GM23248 (cell line): ENCODE measurements at regions not wholly inside any gene's neighbourhood (a gene's known extent, or its start where the extent isn't known, plus 50 kb on each side); places are given as distances from the start of the nearest gene placed in this dataset.

ENCODE experiments used
- DNase-seq: peaks from one replicate; pipeline ENCODE4 v3.0.0-alpha.2; 2015
- H2AFZ ChIP-seq: fragments of 200-600 bp; sonication (generic); 2 replicates; pipeline ENCODE4 v1.6.1; 2016; ENCODE audit warnings: antibody characterized with exemption
- H3F3A ChIP-seq: fragments of 200-600 bp; sonication (generic); 2 replicates; pipeline ENCODE4 v1.6.1; 2016; ENCODE audit warnings: mild to moderate bottlenecking, antibody characterized with exemption, mixed run types; ENCODE audit not compliant: insufficient read depth
- H3K27ac ChIP-seq: fragments of 200-600 bp; sonication (generic); 2 replicates; pipeline ENCODE4 v1.5.1; 2016; ENCODE audit warnings: mild to moderate bottlenecking
- H3K27me3 ChIP-seq: fragments of 200-600 bp; sonication (generic); replicated peaks from 2 replicates; pipeline ENCODE4 v1.6.1; 2016; ENCODE audit warnings: mild to moderate bottlenecking; ENCODE audit not compliant: insufficient read depth
- H3K36me3 ChIP-seq: fragments of 200-600 bp; sonication (generic); 2 replicates; pipeline ENCODE4 v1.6.1; 2016; ENCODE audit warnings: low read depth, mild to moderate bottlenecking
- H3K4me1 ChIP-seq: fragments of 200-600 bp; sonication (generic); 2 replicates; pipeline ENCODE4 v1.6.1; 2016; ENCODE audit warnings: mild to moderate bottlenecking; ENCODE audit not compliant: insufficient read depth
- H3K4me2 ChIP-seq: fragments of 200-600 bp; sonication (generic); one replicate; pipeline ENCODE4 v1.6.1; 2016; ENCODE audit warnings: mild to moderate bottlenecking; ENCODE audit not compliant: unreplicated experiment
- H3K4me3 ChIP-seq: fragments of 200-600 bp; sonication (generic); 2 replicates; pipeline ENCODE4 v1.5.1; 2016; ENCODE audit warnings: mild to moderate bottlenecking
- H3K79me2 ChIP-seq: fragments of 200-600 bp; sonication (generic); 2 replicates; pipeline ENCODE4 v1.6.1; 2016; ENCODE audit warnings: mild to moderate bottlenecking; ENCODE audit not compliant: insufficient read depth
- H3K9ac ChIP-seq: fragments of 200-600 bp; sonication (generic); 2 replicates; pipeline ENCODE4 v1.6.1; 2016; ENCODE audit warnings: mild to moderate bottlenecking
- H3K9me2 ChIP-seq: fragments of 200-600 bp; sonication (generic); 2 replicates; pipeline ENCODE4 v1.6.1; 2016; ENCODE audit warnings: mixed run types, mild to moderate bottlenecking, moderate library complexity; ENCODE audit not compliant: insufficient read depth
- H3K9me3 ChIP-seq: fragments of 200-600 bp; sonication (generic); one replicate; pipeline ENCODE4 v1.6.1; 2017; ENCODE audit warnings: low read depth
- H4K20me1 ChIP-seq: fragments of 200-600 bp; sonication (generic); 2 replicates; pipeline ENCODE4 v1.6.0; 2016; ENCODE audit not compliant: insufficient read depth
- EZH2 ChIP-seq: fragments of 200-600 bp; sonication (generic); IDR thresholded peaks from 2 replicates; pipeline ENCODE4 v1.6.1; 2018; ENCODE audit warnings: antibody characterized with exemption, mild to moderate bottlenecking; ENCODE audit not compliant: insufficient read depth, poor library complexity, severe bottlenecking
- EZH2phosphoT487 ChIP-seq: fragments of 200-600 bp; sonication (generic); IDR thresholded peaks from 2 replicates; pipeline ENCODE4 v1.6.1; 2018; ENCODE audit warnings: antibody characterized with exemption, moderate library complexity, mild to moderate bottlenecking, low read depth; ENCODE audit not compliant: insufficient read depth
- WGBS, 2 experiments: methylation state at CpG; one replicate each; pipeline ENCODE4 v1.1.6; 2015 to 2017; ENCODE audit warnings: low lambda C conversion rate in 2 of 2, low coverage in 1 of 2; ENCODE audit errors: missing lambda C conversion rate in 2 of 2; 5-methylcytosine and 5-hydroxymethylcytosine counted together
- in situ Hi-C: fragments of 300-500 bp; cut with MboI; formaldehyde crosslinking; loops from 2 replicates; pipeline ENCODE4 v1.15.0; 2020

- in situ Hi-C loops = no loop called here
- H3K9ac ChIP-seq = no peak overlapping the region
- WGBS, 2 experiments = 18 to 25% methylated on average over 6 of the region's 6 CpGs
These were observed 175.8 kb downstream of the ACTR3 start for GRCh38 chr2:114065731-114066130.

GRCh38 chr2:114066186-114066747 lies 176.4 kb downstream of the ACTR3 start:
- H3K9ac ChIP-seq = no peak overlapping the region
- H3K79me2 ChIP-seq = no peaks in the 10 kb centered on the region
- 2 to 7% methylated on average over 2 of the region's 2 CpGs for WGBS, 2 experiments
- no peaks in the 10 kb centered on the region for H3K9me2 ChIP-seq
- no peaks in the 10 kb centered on the region for H3K4me1 ChIP-seq
- H3K4me3 ChIP-seq = no peak overlapping the region
- no peaks in the 10 kb centered on the region for H3K27me3 ChIP-seq
- H3K9me3 ChIP-seq = no peaks in the 10 kb centered on the region
- H2AFZ ChIP-seq = no peak overlapping the region
- H4K20me1 ChIP-seq = no peaks in the 10 kb centered on the region
- in situ Hi-C loops = no loop called here
- no peaks in the 10 kb centered on the region for H3K36me3 ChIP-seq
- no peak overlapping the region for H3K27ac ChIP-seq
- no peaks in the 10 kb centered on the region for H3F3A ChIP-seq
- TF ChIP-seq EZH2 (no peak), EZH2phosphoT487 (no peak)
- H3K4me2 ChIP-seq = no peak overlapping the region
- DNase-seq = no peak

More at GRCh38 chr2:114065731-114066130, 175.8 kb downstream of the ACTR3 start:
- Histone ChIP-seq H3K4me2 (no peak overlapping the region), H3K4me3 (no peak overlapping the region), H3K9me3 (no peaks in the 10 kb centered on the region), H3K9me2 (no peaks in the 10 kb centered on the region), H3K4me1 (no peaks in the 10 kb centered on the region), H3K27me3 (no peaks in the 10 kb centered on the region), H4K20me1 (no peaks in the 10 kb centered on the region), H3F3A (no peaks in the 10 kb centered on the region), H2AFZ (no peak overlapping the region), H3K27ac (no peak overlapping the region), H3K36me3 (no peaks in the 10 kb centered on the region), H3K79me2 (no peaks in the 10 kb centered on the region)
- no peak for TF ChIP-seq EZH2
- TF ChIP-seq EZH2phosphoT487 = no peak
- no peak for DNase-seq

GRCh38 chr2:114068438-114068837 lies 178.5 kb downstream of the ACTR3 start:
- Histone ChIP-seq H3K9me3 (no peaks in the 10 kb centered on the region), H3K9ac (no peak overlapping the region), H3K27me3 (no peaks in the 10 kb centered on the region), H3K9me2 (no peaks in the 10 kb centered on the region), H3K4me1 (no peaks in the 10 kb centered on the region), H3K4me2 (no peak overlapping the region), H3K27ac (no peak overlapping the region), H4K20me1 (no peaks in the 10 kb centered on the region), H3K4me3 (no peak overlapping the region), H3F3A (no peaks in the 10 kb centered on the region), H3K79me2 (no peaks in the 10 kb centered on the region), H3K36me3 (no peaks in the 10 kb centered on the region), H2AFZ (no peak overlapping the region)
- DNase-seq = peak; percentile 8
- TF ChIP-seq EZH2 (no peak), EZH2phosphoT487 (no peak)
- in situ Hi-C loops = no loop called here
- WGBS, 2 experiments = 10 to 12% methylated on average over 3 of the region's 3 CpGs

- no peaks in the 10 kb centered on the region for H3K9me2 ChIP-seq
- no peak overlapping the region for H3K4me3 ChIP-seq
- no peak overlapping the region for H3K9ac ChIP-seq
- WGBS, 2 experiments = 52 to 54% methylated on average over 7 of the region's 7 CpGs
- TF ChIP-seq EZH2phosphoT487 (no peak), EZH2 (no peak)
- H3K4me1 ChIP-seq = no peaks in the 10 kb centered on the region
- no peak for DNase-seq
- no peaks in the 10 kb centered on the region for H3F3A ChIP-seq
- no peaks in the 10 kb centered on the region for H3K27me3 ChIP-seq
- no peaks in the 10 kb centered on the region for H3K36me3 ChIP-seq
- in situ Hi-C loops = no loop called here
- no peaks in the 10 kb centered on the region for H3K79me2 ChIP-seq
- no peak overlapping the region for H2AFZ ChIP-seq
- H3K4me2 ChIP-seq = no peak overlapping the region
- no peaks in the 10 kb centered on the region for H3K9me3 ChIP-seq
- no peaks in the 10 kb centered on the region for H4K20me1 ChIP-seq
- H3K27ac ChIP-seq = no peak overlapping the region
These were observed 187.1 kb downstream of the ACTR3 start for GRCh38 chr2:114076961-114077360.
